Epithelial cell of proximal tubule (primary cell): ENCODE measurements at regions not wholly inside any gene's neighbourhood (a gene's known extent, or its start where the extent isn't known, plus 50 kb on each side); places are given as distances from the start of the nearest gene placed in this dataset.

Source experiments
- DNase-seq: peaks from one replicate; pipeline ENCODE4 v3.0.0-alpha.2; 2011; ENCODE audit warnings: low read depth
- H3K4me3 ChIP-seq: 2 replicates; pipeline ENCODE4 v1.5.1; 2011; ENCODE audit warnings: low read depth, mild to moderate bottlenecking, low read length
- TF ChIP-seq, protein P1 (sequence below): conservative IDR thresholded peaks from 2 replicates; pipeline ENCODE4 v1.5.1; 2012; ENCODE audit warnings: low read depth, mild to moderate bottlenecking, low read length

DNA sequence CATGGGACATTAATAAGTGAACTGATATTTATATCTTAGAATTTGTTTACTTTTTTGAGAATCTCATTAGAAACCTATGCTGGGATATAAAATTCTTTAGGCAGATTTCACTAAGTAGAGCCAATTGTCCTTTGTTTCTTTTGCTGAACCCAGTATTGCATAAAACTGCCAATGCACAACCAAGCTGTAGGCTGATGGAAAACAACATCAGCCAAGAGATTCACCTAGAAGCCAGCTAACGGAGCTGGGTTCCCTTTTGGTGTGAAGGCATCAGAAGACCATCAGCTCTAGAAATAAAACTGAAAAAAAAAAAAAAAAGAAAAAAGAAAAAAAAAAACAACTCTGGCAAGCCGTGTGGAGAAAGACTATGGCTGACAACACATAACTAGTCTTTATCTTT, 328.2 kb upstream of the PDE3A start:
- DNase-seq: no peak
- TF ChIP-seq, protein P1, sequence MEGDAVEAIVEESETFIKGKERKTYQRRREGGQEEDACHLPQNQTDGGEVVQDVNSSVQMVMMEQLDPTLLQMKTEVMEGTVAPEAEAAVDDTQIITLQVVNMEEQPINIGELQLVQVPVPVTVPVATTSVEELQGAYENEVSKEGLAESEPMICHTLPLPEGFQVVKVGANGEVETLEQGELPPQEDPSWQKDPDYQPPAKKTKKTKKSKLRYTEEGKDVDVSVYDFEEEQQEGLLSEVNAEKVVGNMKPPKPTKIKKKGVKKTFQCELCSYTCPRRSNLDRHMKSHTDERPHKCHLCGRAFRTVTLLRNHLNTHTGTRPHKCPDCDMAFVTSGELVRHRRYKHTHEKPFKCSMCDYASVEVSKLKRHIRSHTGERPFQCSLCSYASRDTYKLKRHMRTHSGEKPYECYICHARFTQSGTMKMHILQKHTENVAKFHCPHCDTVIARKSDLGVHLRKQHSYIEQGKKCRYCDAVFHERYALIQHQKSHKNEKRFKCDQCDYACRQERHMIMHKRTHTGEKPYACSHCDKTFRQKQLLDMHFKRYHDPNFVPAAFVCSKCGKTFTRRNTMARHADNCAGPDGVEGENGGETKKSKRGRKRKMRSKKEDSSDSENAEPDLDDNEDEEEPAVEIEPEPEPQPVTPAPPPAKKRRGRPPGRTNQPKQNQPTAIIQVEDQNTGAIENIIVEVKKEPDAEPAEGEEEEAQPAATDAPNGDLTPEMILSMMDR: no peak
- no peak overlapping the region for H3K4me3 ChIP-seq

DNA sequence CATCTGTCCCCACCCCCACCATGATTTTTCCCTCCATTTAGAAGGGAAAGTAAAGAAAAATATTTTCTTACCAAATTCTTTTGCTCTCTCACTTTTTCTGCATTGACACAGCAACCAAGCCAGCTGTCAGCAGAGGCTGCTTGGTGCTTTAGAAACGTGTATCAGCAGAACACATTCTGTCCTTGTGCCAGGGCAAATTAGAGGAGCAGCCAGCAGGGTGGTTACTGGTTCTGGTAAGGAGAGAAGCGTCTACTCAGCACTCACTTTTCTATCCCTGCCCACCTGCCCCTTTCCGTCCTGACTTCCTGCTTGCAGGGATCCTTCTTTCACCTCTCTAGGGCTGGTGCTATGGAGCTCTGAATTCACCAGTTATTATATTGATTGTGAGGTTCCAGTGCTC, 327.5 kb upstream of the PDE3A start:
- DNase-seq: no peak
- TF ChIP-seq, protein P1: no peak
- no peak overlapping the region for H3K4me3 ChIP-seq

DNA sequence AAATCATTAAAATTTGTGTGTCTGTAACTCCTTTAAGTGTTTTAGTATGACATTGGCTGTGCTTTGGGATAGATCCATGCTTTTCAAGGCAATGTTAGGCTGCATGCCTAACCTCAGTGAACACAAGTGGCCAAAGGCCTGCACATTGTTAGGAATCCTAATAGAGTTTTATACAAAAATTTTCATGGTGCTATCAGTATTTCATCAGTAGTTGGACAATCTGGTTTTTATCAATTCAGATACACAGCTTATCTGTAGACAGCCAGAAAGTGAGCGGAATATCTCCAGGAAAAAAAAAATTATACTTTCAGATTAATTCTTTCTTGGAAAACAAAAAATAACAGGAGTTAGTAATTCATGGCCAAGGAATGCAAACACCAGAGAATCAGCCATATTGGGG, 324.0 kb upstream of the PDE3A start:
- TF ChIP-seq, protein P1: no peak
- no peak for DNase-seq
- no peak overlapping the region for H3K4me3 ChIP-seq

DNA sequence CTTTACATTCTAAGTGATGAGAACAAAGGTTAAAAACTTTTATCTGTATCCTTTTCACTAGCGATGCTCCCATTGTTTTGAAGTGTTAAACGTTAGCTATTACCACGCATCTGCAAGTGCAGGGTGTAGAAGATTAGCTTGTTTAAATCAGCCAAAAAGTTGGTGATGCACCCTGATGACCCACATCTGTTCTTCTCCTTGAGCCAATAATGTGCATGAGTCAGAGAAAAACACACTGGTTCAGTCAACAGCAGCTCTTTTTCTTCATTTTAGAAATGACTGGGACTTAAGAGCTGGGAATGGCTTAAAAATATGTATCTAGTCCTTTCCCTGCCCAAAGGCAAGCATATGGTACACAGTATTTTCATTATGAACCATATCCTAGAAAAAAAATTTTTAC, 323.5 kb upstream of the PDE3A start:
- H3K4me3 ChIP-seq: no peak overlapping the region
- DNase-seq: no peak
- TF ChIP-seq, protein P1: no peak

DNA sequence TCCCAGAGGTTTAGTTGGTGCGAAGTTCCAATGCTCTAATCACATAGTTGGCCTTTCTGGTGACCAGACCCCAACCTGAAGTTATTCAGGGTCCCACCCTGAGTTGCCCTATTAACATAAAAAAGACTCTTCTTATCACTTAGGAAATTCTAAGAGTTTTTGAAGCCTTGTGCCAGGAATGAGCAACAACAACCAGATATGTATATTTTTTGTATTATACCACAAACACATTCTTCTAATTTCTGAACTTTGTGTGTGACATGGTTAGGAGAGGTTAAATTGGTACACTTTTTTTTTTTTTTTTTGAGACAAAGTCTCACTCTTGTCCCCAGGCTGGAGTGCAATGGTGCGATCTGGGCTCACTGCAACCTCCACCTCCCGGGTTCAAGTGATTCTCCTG, 320.4 kb upstream of the PDE3A start:
- TF ChIP-seq, protein P1: no peak
- no peak for DNase-seq
- no peak overlapping the region for H3K4me3 ChIP-seq

DNA sequence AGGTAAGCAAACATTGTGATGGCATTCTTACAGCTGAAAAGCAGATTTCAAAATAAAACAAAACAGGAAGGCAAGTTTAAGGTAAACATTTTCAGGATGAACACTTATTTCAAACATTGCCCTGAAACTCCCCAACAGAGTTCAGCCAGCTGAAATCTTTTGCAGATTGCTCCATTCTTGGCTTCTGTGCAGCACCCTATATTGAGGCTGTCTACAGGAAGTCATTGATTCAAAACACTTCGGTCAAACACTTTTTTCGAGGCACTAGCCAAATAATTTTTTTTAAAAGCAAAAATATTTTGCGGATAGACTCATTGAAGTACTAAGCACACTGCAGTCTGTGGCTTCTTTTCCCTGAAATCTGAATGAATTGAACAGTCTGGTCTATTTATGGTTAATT, 318.1 kb upstream of the PDE3A start:
- TF ChIP-seq, protein P1: no peak
- no peak overlapping the region for H3K4me3 ChIP-seq
- DNase-seq: no peak

DNA sequence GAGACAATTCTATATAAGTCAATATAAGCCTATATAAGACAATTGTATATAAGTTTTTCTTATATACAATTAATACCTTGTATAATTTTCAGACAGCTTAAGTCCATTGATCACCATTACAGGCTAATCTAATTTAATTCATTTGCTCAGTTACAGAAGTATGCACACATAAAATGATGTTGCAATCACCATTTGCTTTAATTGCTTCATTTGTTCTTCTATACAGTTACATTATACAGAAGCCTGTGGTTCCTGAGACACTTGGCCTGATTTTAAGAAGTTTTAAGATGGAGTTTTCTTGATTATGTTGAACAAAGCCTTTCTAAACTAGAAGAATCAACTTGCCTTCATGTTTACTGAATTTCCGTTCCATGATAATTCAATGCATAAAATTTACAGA, 314.6 kb upstream of the PDE3A start:
- TF ChIP-seq, protein P1: no peak
- no peak for DNase-seq
- no peak overlapping the region for H3K4me3 ChIP-seq
